GM12878 (cell line): ENCODE measurements at regions not wholly inside any gene's neighbourhood (a gene's known extent, or its start where the extent isn't known, plus 50 kb on each side); places are given as distances from the start of the nearest gene placed in this dataset.

Experiments
- BHLHE40 ChIP-seq, 2 experiments: fragments of 450-650 bp in 1 of 2; IDR thresholded peaks; 2 replicates each; pipeline ENCODE4 v1.6.1; 2011 to 2017; ENCODE audit warnings: low read depth in 2 of 2, borderline replicate concordance in 1 of 2, improper control_type of control experiment in 1 of 2, low read length in 1 of 2, mild to moderate bottlenecking in 1 of 2
- JUND ChIP-seq: IDR thresholded peaks from 2 replicates; pipeline ENCODE4 v1.6.1; 2012; ENCODE audit warnings: low read depth, mild to moderate bottlenecking, low read length, improper control_type of control experiment, moderate library complexity
- POLR2AphosphoS5 ChIP-seq: IDR thresholded peaks from 2 replicates; pipeline ENCODE4 v1.6.1; 2011; ENCODE audit warnings: mild to moderate bottlenecking, low read length, inconsistent platforms
- TCF7 ChIP-seq: IDR thresholded peaks from 2 replicates; pipeline ENCODE4 v1.6.1; 2014; ENCODE audit warnings: antibody characterized with exemption, borderline replicate concordance
- USF1 ChIP-seq: IDR thresholded peaks from 2 replicates; pipeline ENCODE4 v1.6.1; 2011; ENCODE audit warnings: borderline replicate concordance, low read depth, mild to moderate bottlenecking, moderate library complexity, mixed read lengths, low read length; ENCODE audit not compliant: insufficient read depth; ENCODE audit errors: extremely low read length
- ZBTB33 ChIP-seq: fragments of 450-650 bp; IDR thresholded peaks from 2 replicates; pipeline ENCODE4 v1.6.1; 2017; ENCODE audit warnings: mild to moderate bottlenecking
- TF ChIP-seq, protein P1 (sequence below), 3 experiments: IDR thresholded peaks in 2 of 3; conservative IDR thresholded peaks in 1 of 3; 2 replicates each; pipeline ENCODE4 v1.5.1; 2011; ENCODE audit warnings: low read depth in 3 of 3, low read length in 3 of 3, mild to moderate bottlenecking in 3 of 3, control low read depth in 2 of 3, moderate library complexity in 2 of 3, inconsistent platforms in 1 of 3, mixed read lengths in 1 of 3; ENCODE audit not compliant: control insufficient read depth in 2 of 3, insufficient read depth in 1 of 3; ENCODE audit errors: extremely low read depth in 1 of 3
- TF ChIP-seq, protein P2 (sequence below): IDR thresholded peaks from 2 replicates; pipeline ENCODE4 v1.6.1; 2012; ENCODE audit warnings: mild to moderate bottlenecking, low read depth, low read length

GRCh38 chr11:134893810-134894685 lies 482.0 kb upstream of the B3GAT1 start:
- TF ChIP-seq TCF7 (no peak), POLR2AphosphoS5 (no peak), USF1 (no peak), BHLHE40 (IDR thresholded peaks at IDR 0.05; ENCODE audit: borderline replicate concordance in 1 of 2, low read depth in 2 of 2, low read length in 1 of 2) (no peak), ZBTB33 (no peak), JUND (no peak)
- TF ChIP-seq, protein P1, sequence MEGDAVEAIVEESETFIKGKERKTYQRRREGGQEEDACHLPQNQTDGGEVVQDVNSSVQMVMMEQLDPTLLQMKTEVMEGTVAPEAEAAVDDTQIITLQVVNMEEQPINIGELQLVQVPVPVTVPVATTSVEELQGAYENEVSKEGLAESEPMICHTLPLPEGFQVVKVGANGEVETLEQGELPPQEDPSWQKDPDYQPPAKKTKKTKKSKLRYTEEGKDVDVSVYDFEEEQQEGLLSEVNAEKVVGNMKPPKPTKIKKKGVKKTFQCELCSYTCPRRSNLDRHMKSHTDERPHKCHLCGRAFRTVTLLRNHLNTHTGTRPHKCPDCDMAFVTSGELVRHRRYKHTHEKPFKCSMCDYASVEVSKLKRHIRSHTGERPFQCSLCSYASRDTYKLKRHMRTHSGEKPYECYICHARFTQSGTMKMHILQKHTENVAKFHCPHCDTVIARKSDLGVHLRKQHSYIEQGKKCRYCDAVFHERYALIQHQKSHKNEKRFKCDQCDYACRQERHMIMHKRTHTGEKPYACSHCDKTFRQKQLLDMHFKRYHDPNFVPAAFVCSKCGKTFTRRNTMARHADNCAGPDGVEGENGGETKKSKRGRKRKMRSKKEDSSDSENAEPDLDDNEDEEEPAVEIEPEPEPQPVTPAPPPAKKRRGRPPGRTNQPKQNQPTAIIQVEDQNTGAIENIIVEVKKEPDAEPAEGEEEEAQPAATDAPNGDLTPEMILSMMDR (IDR thresholded peaks at IDR 0.05 in 2 of 3, conservative IDR thresholded peaks at IDR 0.05 in 1 of 3; ENCODE audit: control insufficient read depth in 2 of 3, extremely low read depth in 1 of 3, insufficient read depth in 1 of 3, low read depth in 3 of 3, low read length in 3 of 3), result no peak
- TF ChIP-seq, protein P2, sequence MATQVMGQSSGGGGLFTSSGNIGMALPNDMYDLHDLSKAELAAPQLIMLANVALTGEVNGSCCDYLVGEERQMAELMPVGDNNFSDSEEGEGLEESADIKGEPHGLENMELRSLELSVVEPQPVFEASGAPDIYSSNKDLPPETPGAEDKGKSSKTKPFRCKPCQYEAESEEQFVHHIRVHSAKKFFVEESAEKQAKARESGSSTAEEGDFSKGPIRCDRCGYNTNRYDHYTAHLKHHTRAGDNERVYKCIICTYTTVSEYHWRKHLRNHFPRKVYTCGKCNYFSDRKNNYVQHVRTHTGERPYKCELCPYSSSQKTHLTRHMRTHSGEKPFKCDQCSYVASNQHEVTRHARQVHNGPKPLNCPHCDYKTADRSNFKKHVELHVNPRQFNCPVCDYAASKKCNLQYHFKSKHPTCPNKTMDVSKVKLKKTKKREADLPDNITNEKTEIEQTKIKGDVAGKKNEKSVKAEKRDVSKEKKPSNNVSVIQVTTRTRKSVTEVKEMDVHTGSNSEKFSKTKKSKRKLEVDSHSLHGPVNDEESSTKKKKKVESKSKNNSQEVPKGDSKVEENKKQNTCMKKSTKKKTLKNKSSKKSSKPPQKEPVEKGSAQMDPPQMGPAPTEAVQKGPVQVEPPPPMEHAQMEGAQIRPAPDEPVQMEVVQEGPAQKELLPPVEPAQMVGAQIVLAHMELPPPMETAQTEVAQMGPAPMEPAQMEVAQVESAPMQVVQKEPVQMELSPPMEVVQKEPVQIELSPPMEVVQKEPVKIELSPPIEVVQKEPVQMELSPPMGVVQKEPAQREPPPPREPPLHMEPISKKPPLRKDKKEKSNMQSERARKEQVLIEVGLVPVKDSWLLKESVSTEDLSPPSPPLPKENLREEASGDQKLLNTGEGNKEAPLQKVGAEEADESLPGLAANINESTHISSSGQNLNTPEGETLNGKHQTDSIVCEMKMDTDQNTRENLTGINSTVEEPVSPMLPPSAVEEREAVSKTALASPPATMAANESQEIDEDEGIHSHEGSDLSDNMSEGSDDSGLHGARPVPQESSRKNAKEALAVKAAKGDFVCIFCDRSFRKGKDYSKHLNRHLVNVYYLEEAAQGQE, result no peak
